LNCaP clone FGC (cell line): ENCODE measurements at regions not wholly inside any gene's neighbourhood (a gene's known extent, or its start where the extent isn't known, plus 50 kb on each side); places are given as distances from the start of the nearest gene placed in this dataset.

Experiments
- DNase-seq: peaks from one replicate; pipeline ENCODE4 v3.0.0-alpha.2; 2011; ENCODE audit warnings: low read depth
- H3K4me3 ChIP-seq: 2 replicates; pipeline ENCODE4 v1.5.1; 2011; ENCODE audit warnings: mild to moderate bottlenecking, low read depth, low read length, control low read depth
- TF ChIP-seq, protein P1 (sequence below): IDR thresholded peaks from 2 replicates; pipeline ENCODE4 v1.5.1; 2012; ENCODE audit warnings: mild to moderate bottlenecking; ENCODE audit not compliant: control insufficient read depth, insufficient read depth; ENCODE audit errors: extremely low read depth

GRCh38 chr14:53214384-53214783 lies 61.3 kb upstream of the DDHD1 start:
- TF ChIP-seq, protein P1, sequence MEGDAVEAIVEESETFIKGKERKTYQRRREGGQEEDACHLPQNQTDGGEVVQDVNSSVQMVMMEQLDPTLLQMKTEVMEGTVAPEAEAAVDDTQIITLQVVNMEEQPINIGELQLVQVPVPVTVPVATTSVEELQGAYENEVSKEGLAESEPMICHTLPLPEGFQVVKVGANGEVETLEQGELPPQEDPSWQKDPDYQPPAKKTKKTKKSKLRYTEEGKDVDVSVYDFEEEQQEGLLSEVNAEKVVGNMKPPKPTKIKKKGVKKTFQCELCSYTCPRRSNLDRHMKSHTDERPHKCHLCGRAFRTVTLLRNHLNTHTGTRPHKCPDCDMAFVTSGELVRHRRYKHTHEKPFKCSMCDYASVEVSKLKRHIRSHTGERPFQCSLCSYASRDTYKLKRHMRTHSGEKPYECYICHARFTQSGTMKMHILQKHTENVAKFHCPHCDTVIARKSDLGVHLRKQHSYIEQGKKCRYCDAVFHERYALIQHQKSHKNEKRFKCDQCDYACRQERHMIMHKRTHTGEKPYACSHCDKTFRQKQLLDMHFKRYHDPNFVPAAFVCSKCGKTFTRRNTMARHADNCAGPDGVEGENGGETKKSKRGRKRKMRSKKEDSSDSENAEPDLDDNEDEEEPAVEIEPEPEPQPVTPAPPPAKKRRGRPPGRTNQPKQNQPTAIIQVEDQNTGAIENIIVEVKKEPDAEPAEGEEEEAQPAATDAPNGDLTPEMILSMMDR = no peak
- DNase-seq = no peak
- no peak overlapping the region for H3K4me3 ChIP-seq

DNA sequence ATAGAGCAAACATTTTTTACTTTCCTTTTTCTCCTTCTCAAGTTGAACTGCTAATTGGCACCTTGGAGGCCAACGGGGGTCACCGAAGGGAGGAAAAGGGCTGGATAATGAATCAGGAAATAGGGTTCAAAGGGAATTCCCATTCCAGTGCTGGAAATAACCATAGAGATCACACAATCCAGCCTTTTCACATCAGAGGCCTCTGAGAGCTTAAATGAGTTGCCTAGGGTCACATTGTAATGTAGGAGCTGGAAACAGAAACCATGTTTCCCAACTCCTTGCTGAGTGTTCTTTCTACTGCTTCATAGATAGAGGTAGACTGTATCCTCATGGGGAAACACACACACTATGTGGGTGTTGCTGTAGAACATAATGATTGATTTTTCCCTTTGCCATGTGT lies 60.6 kb upstream of the DDHD1 start:
- TF ChIP-seq, protein P1 = no peak
- DNase-seq = no peak
- no peak overlapping the region for H3K4me3 ChIP-seq

- no peak overlapping the region for H3K4me3 ChIP-seq
- TF ChIP-seq, protein P1 = no peak
- no peak for DNase-seq
Observed at GRCh38 chr14:53209370-53209769, 56.2 kb upstream of the DDHD1 start.
